ENCODE measurements at regions not wholly inside any gene's neighbourhood (a gene's known extent, or its start where the extent isn't known, plus 50 kb on each side); places are given as distances from the start of the nearest gene placed in this dataset.
A peak's percentile ranks its signal among the peaks of the same experiment; 100 is the strongest.

DNA sequence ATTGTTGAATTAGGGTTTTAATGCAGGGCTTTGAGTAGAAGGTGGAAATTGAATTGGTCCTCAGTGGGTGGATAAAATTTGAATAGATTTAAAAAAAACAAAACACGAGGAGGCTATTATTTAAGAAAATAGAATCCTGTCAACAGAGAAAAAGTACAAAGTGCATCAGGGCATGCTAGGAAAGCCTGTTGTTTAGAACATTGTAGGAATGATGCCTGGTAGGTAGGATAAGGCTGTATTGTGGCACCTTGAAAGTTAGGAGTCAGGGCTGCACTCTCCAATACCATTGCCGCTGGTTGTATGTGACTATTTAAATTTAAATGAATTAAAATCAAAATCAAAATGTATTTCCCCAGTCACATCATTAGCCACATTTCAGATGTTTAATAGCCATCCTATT, 363.9 kb downstream of the UTRN start:
- 58 to 68% methylated on average over 2 of the region's 2 CpGs for WGBS, 2 donors
- ATAC-seq, result no peak
- TF ChIP-seq, protein P1, sequence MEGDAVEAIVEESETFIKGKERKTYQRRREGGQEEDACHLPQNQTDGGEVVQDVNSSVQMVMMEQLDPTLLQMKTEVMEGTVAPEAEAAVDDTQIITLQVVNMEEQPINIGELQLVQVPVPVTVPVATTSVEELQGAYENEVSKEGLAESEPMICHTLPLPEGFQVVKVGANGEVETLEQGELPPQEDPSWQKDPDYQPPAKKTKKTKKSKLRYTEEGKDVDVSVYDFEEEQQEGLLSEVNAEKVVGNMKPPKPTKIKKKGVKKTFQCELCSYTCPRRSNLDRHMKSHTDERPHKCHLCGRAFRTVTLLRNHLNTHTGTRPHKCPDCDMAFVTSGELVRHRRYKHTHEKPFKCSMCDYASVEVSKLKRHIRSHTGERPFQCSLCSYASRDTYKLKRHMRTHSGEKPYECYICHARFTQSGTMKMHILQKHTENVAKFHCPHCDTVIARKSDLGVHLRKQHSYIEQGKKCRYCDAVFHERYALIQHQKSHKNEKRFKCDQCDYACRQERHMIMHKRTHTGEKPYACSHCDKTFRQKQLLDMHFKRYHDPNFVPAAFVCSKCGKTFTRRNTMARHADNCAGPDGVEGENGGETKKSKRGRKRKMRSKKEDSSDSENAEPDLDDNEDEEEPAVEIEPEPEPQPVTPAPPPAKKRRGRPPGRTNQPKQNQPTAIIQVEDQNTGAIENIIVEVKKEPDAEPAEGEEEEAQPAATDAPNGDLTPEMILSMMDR (IDR thresholded peaks at IDR 0.05), result no peak

DNA sequence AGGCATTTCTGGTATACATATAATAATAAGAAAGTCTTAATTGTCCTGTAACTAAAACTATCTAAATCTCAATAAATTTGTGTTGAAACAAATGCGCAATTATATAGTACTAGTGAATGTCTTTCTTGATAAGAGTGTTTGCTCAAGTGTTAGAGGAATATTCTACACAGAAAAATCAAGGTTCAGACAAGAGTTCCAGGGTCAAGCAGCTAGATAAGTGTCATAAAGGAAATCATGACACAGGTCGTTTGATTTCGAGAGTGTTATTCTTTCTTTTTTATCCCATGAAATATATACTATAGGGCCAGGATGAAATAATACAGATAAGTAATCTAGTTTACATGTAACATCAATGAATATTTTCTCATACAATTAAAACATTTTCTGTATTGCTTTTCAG, 366.1 kb downstream of the UTRN start:
- TF ChIP-seq, protein P1 (IDR thresholded peaks at IDR 0.05), result no peak
- Histone ChIP-seq H3K9me3 (no peaks in the 10 kb centered on the region), H3K4me1 (peaks cover 42 to 79% (median 60%) of the 10 kb centered on the region in 3 donors), H3K36me3 (no peaks in the 10 kb centered on the region), H3K27me3 (no peaks in the 10 kb centered on the region), H3K4me3 (no peak overlapping the region), H3K27ac (no peak overlapping the region)
- intact Hi-C loops (cut with DNase I), result no loop called here
- no peak for DNase-seq
- ATAC-seq, result peak in 1 of 4 donors; percentile 7
- 21 to 30% methylated on average over 3 of the region's 3 CpGs for WGBS, 2 donors
- FAIRE-seq, result no peak

More for the DNA sequence above, 363.9 kb downstream of the UTRN start:
- intact Hi-C loops (cut with DNase I), result no loop called here
- DNase-seq (no peak), FAIRE-seq (no peak)
- H3K36me3 ChIP-seq, result no peaks in the 10 kb centered on the region
- H3K27ac ChIP-seq, result peak overlapping the region in 2 of 4 donors; percentile 82 to 86
- H3K4me1 ChIP-seq, result peaks cover 32 to 74% (median 65%) of the 10 kb centered on the region in 3 donors
- no peaks in the 10 kb centered on the region for H3K9me3 ChIP-seq
- H3K4me3 ChIP-seq, result no peak overlapping the region
- H3K27me3 ChIP-seq, result no peaks in the 10 kb centered on the region

DNA sequence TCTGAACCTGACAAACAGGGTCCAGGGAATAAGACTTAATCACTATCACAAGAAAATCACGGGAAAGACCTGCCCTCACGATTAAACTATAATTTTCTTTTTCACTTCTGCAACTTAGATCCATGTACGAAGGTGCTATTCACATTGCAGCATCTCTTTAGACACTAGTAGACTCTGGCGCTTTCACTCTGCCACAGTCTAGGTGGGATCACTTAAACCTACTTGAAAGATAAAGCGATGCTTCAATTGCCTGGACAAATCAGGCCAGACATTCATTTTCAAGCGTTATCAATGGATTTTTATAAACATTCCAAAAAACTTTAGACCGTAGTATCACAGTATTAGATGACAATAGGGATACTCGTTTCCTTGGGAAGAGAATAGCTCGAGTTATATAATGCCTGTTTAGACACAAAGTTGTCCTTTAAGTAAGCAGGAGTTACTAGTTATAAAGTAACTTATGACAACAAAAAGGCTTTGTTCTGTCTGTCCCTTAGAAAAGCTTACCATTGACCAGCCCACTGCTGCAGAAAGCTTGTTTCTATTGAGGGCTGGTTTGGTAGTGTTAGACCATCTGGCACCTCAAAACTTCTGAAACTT, 367.3 kb downstream of the UTRN start:
- Histone ChIP-seq H3K4me1 (peaks cover 38 to 67% (median 50%) of the 10 kb centered on the region in 3 donors), H3K9me3 (no peaks in the 10 kb centered on the region), H3K4me3 (no peak overlapping the region), H3K27ac (peak overlapping the region in 2 of 4 donors; percentile 37 to 53), H3K27me3 (no peaks in the 10 kb centered on the region), H3K36me3 (no peaks in the 10 kb centered on the region)
- 61 to 63% methylated on average over 9 of the region's 9 CpGs for WGBS, 2 donors
- intact Hi-C loops (cut with DNase I), result no loop called here
- TF ChIP-seq, protein P1 (IDR thresholded peaks at IDR 0.05), result no peak
- peak in 1 of 4 donors; percentile 12 for ATAC-seq
- no peak for FAIRE-seq
- DNase-seq, result no peak

DNA sequence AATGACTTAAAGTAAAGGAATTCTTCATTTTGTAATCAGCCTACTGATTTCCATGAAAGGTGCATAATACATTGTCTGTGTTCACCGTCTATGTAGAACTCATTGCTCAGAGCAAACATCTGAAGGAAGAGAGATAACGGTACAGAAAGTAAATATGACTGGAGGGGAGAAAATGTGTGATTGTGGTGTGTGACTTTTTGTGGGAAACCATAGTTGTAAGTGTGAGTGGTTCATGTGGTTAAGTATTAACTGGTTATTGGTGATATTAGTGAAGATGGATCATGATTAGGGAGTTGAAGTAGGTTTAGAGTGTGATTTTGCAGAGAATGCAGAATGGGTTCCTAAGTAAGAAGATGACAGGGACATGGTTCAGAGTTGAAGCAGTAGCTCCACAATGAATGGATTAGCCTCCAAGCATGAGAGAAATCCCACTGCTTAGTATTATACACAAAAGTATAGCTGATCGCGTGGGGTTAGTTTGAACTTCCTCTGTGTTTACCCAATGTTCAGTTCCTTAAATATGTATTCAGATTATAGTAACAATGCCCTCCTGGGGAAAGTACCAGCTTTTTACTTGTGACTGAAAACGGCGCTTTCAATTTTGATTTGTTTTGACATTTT, 368.9 kb downstream of the UTRN start:
- peak overlapping the region in 2 of 4 donors; percentile 53 to 62 for H3K27ac ChIP-seq
- peaks cover 26 to 51% (median 37%) of the 10 kb centered on the region in 3 donors for H3K4me1 ChIP-seq
- DNase-seq, result no peak
- 17 to 23% methylated on average over 6 of the region's 6 CpGs for WGBS, 2 donors
- intact Hi-C loops (cut with DNase I), result no loop called here
- no peaks in the 10 kb centered on the region for H3K27me3 ChIP-seq
- no peak overlapping the region for H3K4me3 ChIP-seq
- H3K9me3 ChIP-seq, result no peaks in the 10 kb centered on the region
- TF ChIP-seq, protein P1 (IDR thresholded peaks at IDR 0.05), result no peak
- no peak for FAIRE-seq
- ATAC-seq, result peak; percentile 33 to 70 (median 55)
- H3K36me3 ChIP-seq, result no peaks in the 10 kb centered on the region

DNA sequence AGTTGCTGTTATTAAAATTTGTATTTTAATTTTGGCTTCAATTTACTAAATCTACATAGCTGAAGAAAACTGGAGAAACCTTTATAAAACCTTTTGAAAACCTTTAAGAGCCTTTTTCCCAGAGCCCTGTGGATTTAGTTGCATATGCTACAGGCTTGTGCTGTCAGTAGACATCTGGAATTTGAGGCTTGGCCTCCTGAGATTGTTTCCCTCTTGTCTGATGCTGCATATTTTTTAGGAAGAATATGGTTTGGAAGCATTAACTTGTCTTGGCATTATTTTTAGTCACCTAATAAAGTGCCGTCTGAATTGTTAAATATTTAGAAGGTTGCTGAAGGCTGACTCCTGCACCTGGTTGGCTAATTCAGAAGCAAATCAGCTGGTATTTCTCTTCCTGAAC, 369.4 kb downstream of the UTRN start:
- DNase-seq, result no peak
- H3K4me1 ChIP-seq, result peaks cover 22 to 46% (median 35%) of the 10 kb centered on the region in 3 donors
- TF ChIP-seq, protein P1 (IDR thresholded peaks at IDR 0.05), result no peak
- H3K27me3 ChIP-seq, result no peaks in the 10 kb centered on the region
- no peak overlapping the region for H3K4me3 ChIP-seq
- no peak for FAIRE-seq
- H3K27ac ChIP-seq, result peak overlapping the region in 2 of 4 donors; percentile 14 to 62
- WGBS, 2 donors, result 9 to 22% methylated on average over 1 of the region's 1 CpG
- intact Hi-C loops (cut with DNase I), result no loop called here
- no peaks in the 10 kb centered on the region for H3K36me3 ChIP-seq
- H3K9me3 ChIP-seq, result no peaks in the 10 kb centered on the region
- peak in 2 of 4 donors; percentile 26 to 31 for ATAC-seq
